ENCODE measurements at regions not wholly inside any gene's neighbourhood (a gene's known extent, or its start where the extent isn't known, plus 50 kb on each side); places are given as distances from the start of the nearest gene placed in this dataset.

DNA sequence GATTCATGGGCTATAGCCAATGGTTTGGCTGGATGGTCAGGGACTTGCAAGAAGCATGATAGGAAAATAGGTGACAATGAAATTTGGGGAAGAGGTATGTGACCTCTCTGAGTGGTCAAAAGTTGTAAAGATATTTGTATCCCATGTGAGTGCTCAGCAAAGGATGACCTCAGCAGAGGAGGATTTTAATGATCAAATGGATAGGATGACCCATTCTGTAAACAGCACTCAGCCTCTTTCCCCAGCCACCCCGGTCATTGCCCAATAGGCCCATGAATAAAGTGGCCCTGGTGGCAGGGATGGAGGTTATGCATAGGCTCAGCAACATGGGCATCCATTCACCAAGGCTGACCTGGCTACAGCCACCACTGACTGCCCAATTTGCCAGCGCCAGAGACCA, 138.4 kb upstream of the SPDL1 start:
- TF ChIP-seq EZH2 (IDR thresholded peaks at IDR 0.05) = no peak
- TF ChIP-seq, protein P1, sequence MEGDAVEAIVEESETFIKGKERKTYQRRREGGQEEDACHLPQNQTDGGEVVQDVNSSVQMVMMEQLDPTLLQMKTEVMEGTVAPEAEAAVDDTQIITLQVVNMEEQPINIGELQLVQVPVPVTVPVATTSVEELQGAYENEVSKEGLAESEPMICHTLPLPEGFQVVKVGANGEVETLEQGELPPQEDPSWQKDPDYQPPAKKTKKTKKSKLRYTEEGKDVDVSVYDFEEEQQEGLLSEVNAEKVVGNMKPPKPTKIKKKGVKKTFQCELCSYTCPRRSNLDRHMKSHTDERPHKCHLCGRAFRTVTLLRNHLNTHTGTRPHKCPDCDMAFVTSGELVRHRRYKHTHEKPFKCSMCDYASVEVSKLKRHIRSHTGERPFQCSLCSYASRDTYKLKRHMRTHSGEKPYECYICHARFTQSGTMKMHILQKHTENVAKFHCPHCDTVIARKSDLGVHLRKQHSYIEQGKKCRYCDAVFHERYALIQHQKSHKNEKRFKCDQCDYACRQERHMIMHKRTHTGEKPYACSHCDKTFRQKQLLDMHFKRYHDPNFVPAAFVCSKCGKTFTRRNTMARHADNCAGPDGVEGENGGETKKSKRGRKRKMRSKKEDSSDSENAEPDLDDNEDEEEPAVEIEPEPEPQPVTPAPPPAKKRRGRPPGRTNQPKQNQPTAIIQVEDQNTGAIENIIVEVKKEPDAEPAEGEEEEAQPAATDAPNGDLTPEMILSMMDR (IDR thresholded peaks at IDR 0.05) = no peak
- TF ChIP-seq EZH2phosphoT487 (IDR thresholded peaks at IDR 0.05) = no peak
- H3K4me2 ChIP-seq = no peak overlapping the region
- no peaks in the 10 kb centered on the region for H3K79me2 ChIP-seq (ENCODE audit: low read depth)
- Mint-ChIP-seq H3K36me3 (no peaks in the 10 kb centered on the region), H3K9me3 (no peaks in the 10 kb centered on the region), H3K27me3 (ENCODE audit: insufficient read depth, low read depth) (peaks cover 4% of the 10 kb centered on the region), H3K27ac (no peak overlapping the region), H3K4me3 (no peak overlapping the region), H3K4me1 (no peaks in the 10 kb centered on the region)
- no peak overlapping the region for H2AFZ ChIP-seq (replicated peaks)
- H3K27ac ChIP-seq = no peak overlapping the region
- no peaks in the 10 kb centered on the region for H3K36me3 ChIP-seq
- H3K9ac ChIP-seq = no peak overlapping the region
- no peaks in the 10 kb centered on the region for H3F3A ChIP-seq (ENCODE audit: low read depth)
- no peaks in the 10 kb centered on the region for H3K9me3 ChIP-seq (ENCODE audit: low read depth)
- H3K4me1 ChIP-seq = no peaks in the 10 kb centered on the region
- no peak overlapping the region for H3K4me3 ChIP-seq
- H3K27me3 ChIP-seq = no peaks in the 10 kb centered on the region
- H4K20me1 ChIP-seq (ENCODE audit: low read depth) = no peaks in the 10 kb centered on the region
- DNase-seq (ENCODE audit: low spot score) = no peak

DNA sequence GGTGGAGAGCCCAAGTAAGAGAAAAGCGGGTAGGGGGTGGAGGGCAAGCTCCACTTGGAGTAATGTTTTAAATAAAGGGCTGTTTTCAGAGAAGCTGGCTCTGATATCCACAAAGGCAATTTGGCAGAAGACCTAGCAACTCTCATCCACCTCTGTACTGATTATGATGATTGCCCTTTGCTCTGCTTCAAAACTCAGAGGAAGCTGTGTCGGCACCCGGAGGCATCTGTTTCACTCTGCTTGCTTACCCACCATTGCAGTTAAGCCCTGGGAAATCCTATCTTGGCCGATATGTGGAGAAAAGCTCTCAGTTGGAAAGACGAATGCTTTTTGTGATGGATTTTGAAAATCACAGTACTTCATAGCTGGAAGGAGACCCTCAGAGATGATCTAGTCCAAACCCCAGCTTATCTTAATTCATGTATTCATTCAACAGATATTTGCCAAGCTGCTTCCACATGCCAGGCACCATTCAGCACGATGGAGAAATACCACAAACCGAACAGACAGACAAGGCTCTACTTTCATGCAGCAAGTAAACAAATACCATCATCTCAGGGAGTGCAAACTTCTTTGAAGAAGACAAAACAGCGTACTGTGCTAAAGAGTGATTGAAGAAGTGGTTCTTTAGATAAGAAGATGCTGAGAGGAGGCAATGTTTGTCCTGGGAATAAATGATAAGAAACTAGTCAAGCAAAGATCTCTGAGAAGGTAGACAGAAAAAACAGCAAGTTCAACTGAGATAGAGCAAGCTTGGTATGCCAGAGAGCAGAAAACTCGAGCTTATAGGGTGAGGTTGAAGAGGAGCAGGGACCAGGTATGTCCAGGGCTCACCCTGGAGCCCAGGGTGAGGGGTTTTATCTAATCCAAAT, 140.4 kb upstream of the SPDL1 start:
- H3K4me3 ChIP-seq = no peak overlapping the region
- Mint-ChIP-seq H3K4me3 (no peak overlapping the region), H3K27ac (no peak overlapping the region), H3K9me3 (no peaks in the 10 kb centered on the region), H3K27me3 (ENCODE audit: insufficient read depth, low read depth) (peaks cover 4% of the 10 kb centered on the region), H3K36me3 (no peaks in the 10 kb centered on the region), H3K4me1 (no peaks in the 10 kb centered on the region)
- H3K9me3 ChIP-seq (ENCODE audit: low read depth) = no peaks in the 10 kb centered on the region
- no peaks in the 10 kb centered on the region for H3K36me3 ChIP-seq
- H3F3A ChIP-seq (ENCODE audit: low read depth) = no peaks in the 10 kb centered on the region
- H3K79me2 ChIP-seq (ENCODE audit: low read depth) = no peaks in the 10 kb centered on the region
- H3K4me1 ChIP-seq = no peaks in the 10 kb centered on the region
- no peak overlapping the region for H3K9ac ChIP-seq
- H3K27me3 ChIP-seq = no peaks in the 10 kb centered on the region
- H3K4me2 ChIP-seq = no peak overlapping the region
- TF ChIP-seq EZH2phosphoT487 (IDR thresholded peaks at IDR 0.05) = no peak
- no peak for TF ChIP-seq EZH2 (IDR thresholded peaks at IDR 0.05)
- TF ChIP-seq, protein P1 (IDR thresholded peaks at IDR 0.05) = no peak
- no peaks in the 10 kb centered on the region for H4K20me1 ChIP-seq (ENCODE audit: low read depth)
- no peak overlapping the region for H2AFZ ChIP-seq (replicated peaks)
- DNase-seq (ENCODE audit: low spot score) = no peak
- no peak overlapping the region for H3K27ac ChIP-seq

DNA sequence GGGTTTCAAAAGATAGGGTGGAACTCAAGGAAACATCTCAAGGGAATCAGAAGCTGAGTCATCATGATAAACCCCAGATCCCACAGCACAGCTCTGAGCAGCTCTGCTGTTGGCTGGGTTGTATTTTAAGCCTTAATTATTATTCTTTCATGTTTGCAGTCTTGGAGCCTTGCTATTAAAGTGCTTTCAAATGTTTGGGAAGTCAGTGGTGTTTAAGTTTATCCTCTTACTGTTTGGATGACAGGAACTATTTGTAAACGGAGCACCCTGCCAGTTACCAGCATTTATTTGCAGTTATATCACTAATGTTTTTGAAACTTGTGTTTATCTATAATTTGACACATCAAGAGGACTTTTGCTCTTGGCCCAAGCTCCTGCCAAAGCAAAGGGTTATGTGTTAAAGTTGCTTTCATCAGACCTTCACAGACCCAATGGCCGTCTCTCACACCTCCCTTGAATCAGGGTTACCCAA, 141.1 kb upstream of the SPDL1 start:
- no peaks in the 10 kb centered on the region for H4K20me1 ChIP-seq (ENCODE audit: low read depth)
- no peak overlapping the region for H3K27ac ChIP-seq
- H3K9me3 ChIP-seq (ENCODE audit: low read depth) = no peaks in the 10 kb centered on the region
- no peak overlapping the region for H3K9ac ChIP-seq
- no peaks in the 10 kb centered on the region for H3K27me3 ChIP-seq
- no peaks in the 10 kb centered on the region for H3K36me3 Mint-ChIP-seq
- no peaks in the 10 kb centered on the region for H3F3A ChIP-seq (ENCODE audit: low read depth)
- DNase-seq (ENCODE audit: low spot score) = no peak
- no peaks in the 10 kb centered on the region for H3K36me3 ChIP-seq
- no peak overlapping the region for H3K4me3 ChIP-seq
- no peak overlapping the region for H3K27ac Mint-ChIP-seq
- H3K79me2 ChIP-seq (ENCODE audit: low read depth) = no peaks in the 10 kb centered on the region
- no peak overlapping the region for H2AFZ ChIP-seq (replicated peaks)
- TF ChIP-seq, protein P1 (IDR thresholded peaks at IDR 0.05) = no peak
- no peak for TF ChIP-seq EZH2 (IDR thresholded peaks at IDR 0.05)
- no peak for TF ChIP-seq EZH2phosphoT487 (IDR thresholded peaks at IDR 0.05)
- H3K9me3 Mint-ChIP-seq = no peaks in the 10 kb centered on the region
- no peak overlapping the region for H3K4me3 Mint-ChIP-seq
- no peak overlapping the region for H3K4me2 ChIP-seq
- H3K4me1 ChIP-seq = peaks cover 1% of the 10 kb centered on the region
- peaks cover 4% of the 10 kb centered on the region for H3K27me3 Mint-ChIP-seq (ENCODE audit: insufficient read depth, low read depth)
- H3K4me1 Mint-ChIP-seq = no peaks in the 10 kb centered on the region

Measured in neural progenitor cell (in vitro differentiated cells).